OCI-LY7 (cell line): ENCODE measurements at regions not wholly inside any gene's neighbourhood (a gene's known extent, or its start where the extent isn't known, plus 50 kb on each side); places are given as distances from the start of the nearest gene placed in this dataset.

Experiments used
- BruUV-seq: library from RNA; stranded (reverse); fragments of 400-500 nt; replicated peaks from 2 replicates; lab custom pipeline; 2021; lab: Mats Ljungman, UMichigan
- CTCF ChIA-PET: fragments of 300-600 bp; sonication (Branson Sonifier 250); formaldehyde crosslinking; loops from one replicate; lab custom pipeline; 2022; ENCODE audit warnings: antibody characterized with exemption; ENCODE audit not compliant: unreplicated experiment; lab: Charles Lee
- POLR2A ChIA-PET: fragments of 300-600 bp; sonication (Branson Sonifier 250); formaldehyde crosslinking; loops from one replicate; lab custom pipeline; 2022; ENCODE audit warnings: antibody characterized with exemption; lab: Charles Lee
- DNase-seq: peaks from one replicate; pipeline ENCODE4 v3.0.0-alpha.2; 2015; ENCODE audit warnings: low spot score
- H2AFZ ChIP-seq: fragments of 200-600 bp; sonication (generic), shearing (Covaris generic); 2 replicates; pipeline ENCODE4 v1.6.1; 2014; ENCODE audit warnings: mild to moderate bottlenecking, antibody characterized with exemption, low read length, moderate library complexity
- H3K27ac ChIP-seq: fragments of 200-600 bp; sonication (generic); 2 replicates; pipeline ENCODE4 v1.5.1; 2014; ENCODE audit warnings: mixed run types, low read depth, mild to moderate bottlenecking, moderate library complexity, low read length, inconsistent platforms; ENCODE audit not compliant: poor library complexity, severe bottlenecking
- H3K36me3 ChIP-seq: fragments of 200-600 bp; sonication (generic); 2 replicates; pipeline ENCODE4 v1.6.1; 2014; ENCODE audit warnings: mild to moderate bottlenecking, antibody characterized with exemption, low read length, moderate library complexity, mixed read lengths; ENCODE audit not compliant: insufficient read depth
- H3K4me1 ChIP-seq: fragments of 200-600 bp; sonication (generic); 2 replicates; pipeline ENCODE4 v1.5.1; 2014; ENCODE audit warnings: mild to moderate bottlenecking, low read length; ENCODE audit not compliant: insufficient read depth, poor library complexity, severe bottlenecking
- H3K4me2 ChIP-seq: fragments of 200-600 bp; sonication (generic); 2 replicates; pipeline ENCODE4 v1.6.1; 2014; ENCODE audit warnings: mild to moderate bottlenecking, low read length
- H3K4me3 ChIP-seq: fragments of 200-600 bp; sonication (generic); 2 replicates; pipeline ENCODE4 v1.5.1; 2014; ENCODE audit warnings: mild to moderate bottlenecking, low read depth, low read length; ENCODE audit not compliant: poor library complexity, severe bottlenecking
- H3K79me2 ChIP-seq: fragments of 200-600 bp; sonication (generic); 2 replicates; pipeline ENCODE4 v1.6.1; 2016; ENCODE audit warnings: low read depth, mild to moderate bottlenecking, low read length, moderate library complexity, mixed read lengths; ENCODE audit not compliant: insufficient read depth
- H3K9me2 ChIP-seq: fragments of 200-600 bp; sonication (generic); 2 replicates; pipeline ENCODE4 v1.6.1; 2016; ENCODE audit warnings: mild to moderate bottlenecking, low read length, mixed read lengths; ENCODE audit not compliant: insufficient read depth
- H3K9me3 ChIP-seq: fragments of 200-600 bp; sonication (generic); 2 replicates; pipeline ENCODE4 v1.6.1; 2014; ENCODE audit warnings: mild to moderate bottlenecking, mixed run types, low read length, mixed read lengths
- H4K20me1 ChIP-seq: fragments of 200-600 bp; sonication (generic); 2 replicates; pipeline ENCODE4 v1.6.1; 2014; ENCODE audit warnings: mild to moderate bottlenecking, antibody characterized with exemption, low read length, moderate library complexity, mixed read lengths; ENCODE audit not compliant: insufficient read depth
- CTCF ChIP-seq: fragments of 200-600 bp; sonication (generic); conservative IDR thresholded peaks from 2 replicates; pipeline ENCODE4 v1.5.1; 2014; ENCODE audit warnings: mild to moderate bottlenecking, antibody characterized with exemption, low read length, moderate library complexity, mixed read lengths
- EZH2phosphoT487 ChIP-seq: fragments of 200-600 bp; sonication (generic); IDR thresholded peaks from 2 replicates; pipeline ENCODE4 v1.6.1; 2018; ENCODE audit warnings: low read depth, borderline replicate concordance, mild to moderate bottlenecking, mixed run types, antibody characterized with exemption, low read length, moderate library complexity, mixed read lengths
- intact Hi-C: fragments of 100-400 bp; cut with micrococcal nuclease; formaldehyde crosslinking; loops from one replicate; pipeline ENCODE4 v1.10.0; 2022; ENCODE audit not compliant: unreplicated experiment

GRCh38 chr12:73210548-73211204, 938.5 kb downstream of the TRHDE start:
- CTCF ChIA-PET: no interaction called here
- no peak overlapping the region for H3K27ac ChIP-seq
- no peak overlapping the region for H3K4me2 ChIP-seq
- POLR2A ChIA-PET: interaction anchor here (0.6 kb wide), 1 partner anchor 970 kb away, joined by 3 read pairs; no protein-coding TSS in a partner anchor
- no peaks in the 10 kb centered on the region for H3K36me3 ChIP-seq
- H3K9me3 ChIP-seq: peaks cover 6% of the 10 kb centered on the region; the same call in 1 of the 2 replicates
- intact Hi-C loops: no loop called here
- H3K4me3 ChIP-seq: no peak overlapping the region
- H3K4me1 ChIP-seq: no peaks in the 10 kb centered on the region
- no peaks in the 10 kb centered on the region for H3K79me2 ChIP-seq
- H2AFZ ChIP-seq: no peak overlapping the region
- TF ChIP-seq EZH2phosphoT487 (no peak), CTCF (no peak)
- H4K20me1 ChIP-seq: no peaks in the 10 kb centered on the region
- DNase-seq: no peak
- no TSS peak for BruUV-seq
- H3K9me2 ChIP-seq: no peaks in the 10 kb centered on the region

- no peaks in the 10 kb centered on the region for H4K20me1 ChIP-seq
- CTCF ChIA-PET: no interaction called here
- DNase-seq: no peak
- no peaks in the 10 kb centered on the region for H3K9me2 ChIP-seq
- POLR2A ChIA-PET: interaction anchor here (0.7 kb wide), 1 partner anchor 892 kb away, joined by 3 read pairs; no protein-coding TSS in a partner anchor
- no peaks in the 10 kb centered on the region for H3K79me2 ChIP-seq
- 0 out of 2 replicates have a peak, but pooled peaks cover 5% of the 10 kb centered on the region for H3K9me3 ChIP-seq
- H2AFZ ChIP-seq: no peak overlapping the region
- H3K36me3 ChIP-seq: no peaks in the 10 kb centered on the region
- no peak overlapping the region for H3K4me3 ChIP-seq
- intact Hi-C loops: no loop called here
- H3K27ac ChIP-seq: no peak overlapping the region
- H3K4me1 ChIP-seq: no peaks in the 10 kb centered on the region
- no TSS peak for BruUV-seq
- no peak overlapping the region for H3K4me2 ChIP-seq
- no peak for TF ChIP-seq EZH2phosphoT487
- no peak for TF ChIP-seq CTCF
These were observed 948.8 kb downstream of the TRHDE start for GRCh38 chr12:73220951-73221350.

GRCh38 chr12:73221398-73221797, 949.2 kb downstream of the TRHDE start:
- intact Hi-C loops: no loop called here
- CTCF ChIA-PET: no interaction called here
- Histone ChIP-seq H2AFZ (no peak overlapping the region), H3K4me1 (no peaks in the 10 kb centered on the region), H4K20me1 (no peaks in the 10 kb centered on the region), H3K36me3 (no peaks in the 10 kb centered on the region), H3K4me3 (no peak overlapping the region), H3K4me2 (no peak overlapping the region), H3K9me3 (0 out of 2 replicates have a peak, but pooled peaks cover under 1% of the 10 kb centered on the region), H3K79me2 (no peaks in the 10 kb centered on the region), H3K9me2 (no peaks in the 10 kb centered on the region), H3K27ac (no peak overlapping the region)
- no peak for TF ChIP-seq CTCF
- no peak for TF ChIP-seq EZH2phosphoT487
- no peak for DNase-seq
- POLR2A ChIA-PET: interaction anchor here (0.7 kb wide), 1 partner anchor 893 kb away, joined by 3 read pairs; no protein-coding TSS in a partner anchor
- BruUV-seq: no TSS peak
